ENCODE measurements at regions not wholly inside any gene's neighbourhood (a gene's known extent, or its start where the extent isn't known, plus 50 kb on each side); places are given as distances from the start of the nearest gene placed in this dataset.

DNA sequence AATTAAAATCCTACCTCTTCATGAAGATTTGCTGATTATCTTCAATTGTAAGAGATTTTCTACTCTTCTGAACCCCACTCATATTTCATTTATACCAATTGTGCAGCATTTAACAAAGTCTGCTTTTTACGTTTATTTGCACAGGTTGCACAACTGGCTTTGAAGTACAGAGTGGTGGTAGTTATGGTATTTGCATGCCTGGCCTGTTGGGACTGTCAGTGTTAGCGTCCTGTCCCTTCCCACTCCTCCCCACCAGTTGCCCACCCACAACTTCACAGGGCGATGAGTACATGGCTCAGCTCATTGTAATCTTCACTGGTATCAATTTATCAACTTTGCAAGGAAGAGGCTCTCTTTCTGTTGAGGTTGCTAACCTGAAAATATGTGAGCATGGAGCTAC lies 372.3 kb downstream of the AASDHPPT start:
- POLR2A ChIA-PET: no interaction called here
- no peak for ATAC-seq
- Histone ChIP-seq H3K4me3 (ENCODE audit: low read depth in 2 of 2, low read length in 2 of 2) (no peak overlapping the region), H3K4me1 (ENCODE audit: control insufficient read depth, insufficient read depth, low read length) (no peaks in the 10 kb centered on the region), H3K36me3 (ENCODE audit: control insufficient read depth, insufficient read depth, low read length) (no peaks in the 10 kb centered on the region), H3K9me3 (ENCODE audit: control insufficient read depth, insufficient read depth, low read depth, low read length) (peaks cover 20% of the 10 kb centered on the region), H3K27me3 (ENCODE audit: control insufficient read depth, insufficient read depth, low read length) (no peaks in the 10 kb centered on the region), H3K27ac (ENCODE audit: low read length) (no peak overlapping the region; the same call in 1 of the 2 replicates)
- TF ChIP-seq TCF7L2 (IDR thresholded peaks at IDR 0.05; ENCODE audit: low read depth, low read length) (no peak), POLR2AphosphoS5 (IDR thresholded peaks at IDR 0.05; ENCODE audit: low read depth, low read length) (no peak), SIN3A (IDR thresholded peaks at IDR 0.05; ENCODE audit: borderline replicate concordance, insufficient read depth, low read depth, low read length) (no peak)
- TF ChIP-seq, protein P1, sequence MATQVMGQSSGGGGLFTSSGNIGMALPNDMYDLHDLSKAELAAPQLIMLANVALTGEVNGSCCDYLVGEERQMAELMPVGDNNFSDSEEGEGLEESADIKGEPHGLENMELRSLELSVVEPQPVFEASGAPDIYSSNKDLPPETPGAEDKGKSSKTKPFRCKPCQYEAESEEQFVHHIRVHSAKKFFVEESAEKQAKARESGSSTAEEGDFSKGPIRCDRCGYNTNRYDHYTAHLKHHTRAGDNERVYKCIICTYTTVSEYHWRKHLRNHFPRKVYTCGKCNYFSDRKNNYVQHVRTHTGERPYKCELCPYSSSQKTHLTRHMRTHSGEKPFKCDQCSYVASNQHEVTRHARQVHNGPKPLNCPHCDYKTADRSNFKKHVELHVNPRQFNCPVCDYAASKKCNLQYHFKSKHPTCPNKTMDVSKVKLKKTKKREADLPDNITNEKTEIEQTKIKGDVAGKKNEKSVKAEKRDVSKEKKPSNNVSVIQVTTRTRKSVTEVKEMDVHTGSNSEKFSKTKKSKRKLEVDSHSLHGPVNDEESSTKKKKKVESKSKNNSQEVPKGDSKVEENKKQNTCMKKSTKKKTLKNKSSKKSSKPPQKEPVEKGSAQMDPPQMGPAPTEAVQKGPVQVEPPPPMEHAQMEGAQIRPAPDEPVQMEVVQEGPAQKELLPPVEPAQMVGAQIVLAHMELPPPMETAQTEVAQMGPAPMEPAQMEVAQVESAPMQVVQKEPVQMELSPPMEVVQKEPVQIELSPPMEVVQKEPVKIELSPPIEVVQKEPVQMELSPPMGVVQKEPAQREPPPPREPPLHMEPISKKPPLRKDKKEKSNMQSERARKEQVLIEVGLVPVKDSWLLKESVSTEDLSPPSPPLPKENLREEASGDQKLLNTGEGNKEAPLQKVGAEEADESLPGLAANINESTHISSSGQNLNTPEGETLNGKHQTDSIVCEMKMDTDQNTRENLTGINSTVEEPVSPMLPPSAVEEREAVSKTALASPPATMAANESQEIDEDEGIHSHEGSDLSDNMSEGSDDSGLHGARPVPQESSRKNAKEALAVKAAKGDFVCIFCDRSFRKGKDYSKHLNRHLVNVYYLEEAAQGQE (IDR thresholded peaks at IDR 0.05; ENCODE audit: insufficient read depth in 1 of 2, low read depth in 2 of 2, low read length in 1 of 2): no peak
- TF ChIP-seq, protein P2, sequence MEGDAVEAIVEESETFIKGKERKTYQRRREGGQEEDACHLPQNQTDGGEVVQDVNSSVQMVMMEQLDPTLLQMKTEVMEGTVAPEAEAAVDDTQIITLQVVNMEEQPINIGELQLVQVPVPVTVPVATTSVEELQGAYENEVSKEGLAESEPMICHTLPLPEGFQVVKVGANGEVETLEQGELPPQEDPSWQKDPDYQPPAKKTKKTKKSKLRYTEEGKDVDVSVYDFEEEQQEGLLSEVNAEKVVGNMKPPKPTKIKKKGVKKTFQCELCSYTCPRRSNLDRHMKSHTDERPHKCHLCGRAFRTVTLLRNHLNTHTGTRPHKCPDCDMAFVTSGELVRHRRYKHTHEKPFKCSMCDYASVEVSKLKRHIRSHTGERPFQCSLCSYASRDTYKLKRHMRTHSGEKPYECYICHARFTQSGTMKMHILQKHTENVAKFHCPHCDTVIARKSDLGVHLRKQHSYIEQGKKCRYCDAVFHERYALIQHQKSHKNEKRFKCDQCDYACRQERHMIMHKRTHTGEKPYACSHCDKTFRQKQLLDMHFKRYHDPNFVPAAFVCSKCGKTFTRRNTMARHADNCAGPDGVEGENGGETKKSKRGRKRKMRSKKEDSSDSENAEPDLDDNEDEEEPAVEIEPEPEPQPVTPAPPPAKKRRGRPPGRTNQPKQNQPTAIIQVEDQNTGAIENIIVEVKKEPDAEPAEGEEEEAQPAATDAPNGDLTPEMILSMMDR (IDR thresholded peaks at IDR 0.05): no peak
- intact Hi-C loops (cut with micrococcal nuclease; ENCODE audit: unreplicated experiment) (no loop called here), in situ Hi-C loops (cut with HindIII; ENCODE audit: low pct_unique_long_range_greater_than_20kb, low sequenced_read_pairs) (no loop called here)
- CTCF ChIA-PET: no interaction called here
- no peak for DNase-seq (ENCODE audit: low read depth, low spot score)
- no TSS peak for BruUV-seq (replicated peaks)

DNA sequence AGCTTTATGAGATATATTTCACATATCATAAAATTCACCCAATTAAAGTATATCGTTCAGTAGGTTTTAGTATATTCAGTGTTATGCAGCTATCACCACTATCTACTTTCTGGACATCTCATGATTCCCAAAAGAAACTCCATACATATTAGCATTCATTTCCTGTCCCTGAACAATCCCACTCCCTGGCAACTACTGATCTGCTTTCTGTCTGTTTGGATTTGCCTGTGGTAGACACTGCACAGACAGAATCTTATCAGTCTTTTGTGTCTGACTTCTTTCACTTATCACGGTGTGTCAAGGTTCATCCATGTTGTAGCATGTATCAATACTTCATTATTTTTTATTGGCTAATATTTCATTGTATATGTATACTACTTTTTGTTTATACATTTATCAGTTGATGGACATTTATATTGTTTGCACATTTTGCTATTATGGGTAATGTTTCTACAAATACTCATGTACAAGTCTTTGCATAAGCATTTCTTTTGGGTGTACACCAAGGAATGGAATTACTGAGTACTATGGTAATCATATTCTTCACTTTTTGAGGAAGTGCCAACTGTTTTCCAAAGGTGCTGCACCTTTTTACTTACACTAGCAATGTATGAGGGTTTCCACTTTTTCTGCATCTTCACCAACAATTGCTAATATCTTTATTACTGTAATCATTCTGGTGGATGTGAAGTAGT lies 373.9 kb downstream of the AASDHPPT start:
- Histone ChIP-seq H3K27me3 (ENCODE audit: control insufficient read depth, insufficient read depth, low read length) (no peaks in the 10 kb centered on the region), H3K27ac (ENCODE audit: low read length) (no peak overlapping the region), H3K4me3 (ENCODE audit: low read depth in 2 of 2, low read length in 2 of 2) (no peak overlapping the region), H3K4me1 (ENCODE audit: control insufficient read depth, insufficient read depth, low read length) (no peaks in the 10 kb centered on the region), H3K36me3 (ENCODE audit: control insufficient read depth, insufficient read depth, low read length) (no peaks in the 10 kb centered on the region), H3K9me3 (ENCODE audit: control insufficient read depth, insufficient read depth, low read depth, low read length) (peaks cover 20% of the 10 kb centered on the region)
- TF ChIP-seq, protein P2 (IDR thresholded peaks at IDR 0.05): no peak
- TF ChIP-seq SIN3A (IDR thresholded peaks at IDR 0.05; ENCODE audit: borderline replicate concordance, insufficient read depth, low read depth, low read length): no peak
- TF ChIP-seq POLR2AphosphoS5 (IDR thresholded peaks at IDR 0.05; ENCODE audit: low read depth, low read length): no peak
- TF ChIP-seq, protein P1 (IDR thresholded peaks at IDR 0.05; ENCODE audit: insufficient read depth in 1 of 2, low read depth in 2 of 2, low read length in 1 of 2): no peak
- TF ChIP-seq TCF7L2 (IDR thresholded peaks at IDR 0.05; ENCODE audit: low read depth, low read length): no peak
- ChIA-PET POLR2A (no interaction called here), CTCF (no interaction called here)
- no peak for DNase-seq (ENCODE audit: low read depth, low spot score)
- ATAC-seq: no peak
- intact Hi-C loops (cut with micrococcal nuclease; ENCODE audit: unreplicated experiment): no loop called here
- BruUV-seq (replicated peaks): no TSS peak
- in situ Hi-C loops (cut with HindIII; ENCODE audit: low pct_unique_long_range_greater_than_20kb, low sequenced_read_pairs): no loop called here
